ENCODE measurements at regions not wholly inside any gene's neighbourhood (a gene's known extent, or its start where the extent isn't known, plus 50 kb on each side); places are given as distances from the start of the nearest gene placed in this dataset.

DNA sequence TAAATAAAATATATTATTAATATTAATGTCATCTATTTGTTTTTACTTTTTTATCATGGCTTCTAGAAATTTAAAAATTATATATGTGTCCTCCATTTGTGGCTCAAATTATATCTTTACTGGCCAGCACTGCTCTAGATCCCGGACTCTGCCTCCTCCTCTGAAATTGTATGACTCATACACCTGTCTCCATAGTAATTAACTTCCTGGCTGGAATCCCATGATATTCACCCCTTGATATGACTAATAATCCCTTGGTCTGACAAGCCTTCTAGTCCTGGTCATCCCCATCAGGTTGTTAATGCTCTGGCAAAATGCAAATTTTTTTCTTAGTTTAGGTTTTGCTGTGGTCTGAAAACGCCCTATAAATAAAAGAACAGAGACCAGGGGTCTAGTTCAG is 116.2 kb downstream of the BMP4 start:
- Histone ChIP-seq H4K8ac (ENCODE audit: extremely low read depth, insufficient read depth, low read length) (no peak overlapping the region), H3K79me2 (ENCODE audit: control insufficient read depth in 1 of 2, insufficient read depth in 2 of 2, low read length in 2 of 2) (no peaks in the 10 kb centered on the region), H3K4me2 (ENCODE audit: insufficient read depth in 1 of 2, low read depth in 2 of 2, low read length in 2 of 2) (no peak overlapping the region), H2BK5ac (ENCODE audit: low read depth, low read length) (no peak overlapping the region), H3K56ac (replicated peaks; ENCODE audit: insufficient read length, low read depth, low read length) (no peak overlapping the region), H3K4me3 (ENCODE audit: extremely low read depth in 1 of 4, insufficient read depth in 2 of 4, low read depth in 3 of 4, low read length in 4 of 4) (no peak overlapping the region), H4K5ac (ENCODE audit: insufficient read length, low read depth, low read length) (no peak overlapping the region), H3K36me3 (ENCODE audit: control insufficient read depth in 2 of 4, insufficient read depth in 4 of 4, low read length in 3 of 4) (no peaks in the 10 kb centered on the region), H3K18ac (ENCODE audit: extremely low read depth, low read length) (no peak overlapping the region), H3K23ac (ENCODE audit: insufficient read length) (no peak overlapping the region), H4K91ac (replicated peaks; ENCODE audit: insufficient read length, low read length) (no peak overlapping the region), H2AK5ac (ENCODE audit: low read depth, low read length) (no peak overlapping the region), H3K9me3 (ENCODE audit: insufficient read depth in 2 of 2, low read depth in 1 of 2, low read length in 1 of 2) (no peaks in the 10 kb centered on the region), H4K20me1 (replicated peaks in 1 of 2; ENCODE audit: control insufficient read depth in 1 of 2, insufficient read depth in 2 of 2, low read length in 2 of 2) (no peaks in the 10 kb centered on the region), H2BK20ac (ENCODE audit: low read length) (no peak overlapping the region), H2BK120ac (replicated peaks; ENCODE audit: low read depth, low read length) (no peak overlapping the region), H3K4me1 (replicated peaks in 1 of 4; ENCODE audit: control insufficient read depth in 3 of 4, insufficient read depth in 4 of 4, low read length in 3 of 4) (no peaks in the 10 kb centered on the region), H2AFZ (ENCODE audit: low read length) (no peak overlapping the region), H3K9ac (replicated peaks in 1 of 4; ENCODE audit: extremely low read depth in 1 of 4, low read depth in 3 of 4, low read length in 3 of 4) (no peak overlapping the region), H2BK15ac (ENCODE audit: low read length) (no peak overlapping the region), H3K79me1 (ENCODE audit: low read depth, low read length) (no peaks in the 10 kb centered on the region), H3K27ac (ENCODE audit: low read depth, low read length) (no peak overlapping the region), H3K14ac (ENCODE audit: insufficient read length) (no peak overlapping the region), H3K4ac (replicated peaks; ENCODE audit: insufficient read length, low read depth, low read length) (no peak overlapping the region), H3K23me2 (ENCODE audit: low read depth, low read length) (no peaks in the 10 kb centered on the region), H3K27me3 (replicated peaks in 1 of 4; ENCODE audit: control insufficient read depth in 3 of 4, extremely low read depth in 1 of 4, insufficient read depth in 3 of 4, low read length in 3 of 4) (no peaks in the 10 kb centered on the region), H2BK12ac (ENCODE audit: low read depth, low read length) (no peak overlapping the region)
- TF ChIP-seq TAF7 (optimal IDR thresholded peaks at IDR 0.05; ENCODE audit: borderline replicate concordance, low read depth, low read length) = no peak
- TF ChIP-seq KDM1A (IDR thresholded peaks at IDR 0.05; ENCODE audit: borderline replicate concordance, low read length) = no peak
- TF ChIP-seq SIRT6 (IDR thresholded peaks at IDR 0.05; ENCODE audit: low read length) = no peak
- TF ChIP-seq CEBPB (IDR thresholded peaks at IDR 0.05; ENCODE audit: low read depth, low read length) = no peak
- no peak for TF ChIP-seq TBP (IDR thresholded peaks at IDR 0.05; ENCODE audit: low read depth, low read length)
- no peak for TF ChIP-seq SP4 (IDR thresholded peaks at IDR 0.05; ENCODE audit: low read length)
- TF ChIP-seq CBX5 (IDR thresholded peaks at IDR 0.05; ENCODE audit: low read depth, low read length) = no peak
- TF ChIP-seq KDM5A (IDR thresholded peaks at IDR 0.05; ENCODE audit: low read length) = no peak
- no peak for TF ChIP-seq HDAC6 (IDR thresholded peaks at IDR 0.05; ENCODE audit: low read depth, low read length)
- no peak for TF ChIP-seq TEAD4 (IDR thresholded peaks at IDR 0.05; ENCODE audit: low read depth, low read length)
- TF ChIP-seq TCF12 (IDR thresholded peaks at IDR 0.05; ENCODE audit: low read depth, low read length) = no peak
- no peak for TF ChIP-seq RBBP5 (IDR thresholded peaks at IDR 0.05; ENCODE audit: borderline replicate concordance, low read depth, low read length)
- no peak for TF ChIP-seq SP1 (IDR thresholded peaks at IDR 0.05; ENCODE audit: low read depth, low read length)
- no peak for TF ChIP-seq SAP30 (IDR thresholded peaks at IDR 0.05; ENCODE audit: insufficient read depth, insufficient replicate concordance, low read length)
- DNase-seq (ENCODE audit: low read depth in 1 of 2, low spot score in 2 of 2) (no peak), FAIRE-seq (no peak)
- WGBS, 2 experiments (ENCODE audit: extremely low coverage in 1 of 2, insufficient coverage in 1 of 2, insufficient read length in 1 of 2, insufficient replicate concordance in 2 of 2, low coverage in 1 of 2, low lambda C conversion rate in 2 of 2, missing lambda C conversion rate in 1 of 2) = 84% methylated on average over 2 of the region's 2 CpGs; no CpG with 5 or more reads in 1 of the 2 experiments
- ChIA-PET POLR2A (ENCODE audit: partially characterized antibody) (no interaction called here), CTCF (ENCODE audit: partially characterized antibody) (no interaction called here)

Data from H1 (cell line).